ENCODE measurements at regions not wholly inside any gene's neighbourhood (a gene's known extent, or its start where the extent isn't known, plus 50 kb on each side); places are given as distances from the start of the nearest gene placed in this dataset.

DNA sequence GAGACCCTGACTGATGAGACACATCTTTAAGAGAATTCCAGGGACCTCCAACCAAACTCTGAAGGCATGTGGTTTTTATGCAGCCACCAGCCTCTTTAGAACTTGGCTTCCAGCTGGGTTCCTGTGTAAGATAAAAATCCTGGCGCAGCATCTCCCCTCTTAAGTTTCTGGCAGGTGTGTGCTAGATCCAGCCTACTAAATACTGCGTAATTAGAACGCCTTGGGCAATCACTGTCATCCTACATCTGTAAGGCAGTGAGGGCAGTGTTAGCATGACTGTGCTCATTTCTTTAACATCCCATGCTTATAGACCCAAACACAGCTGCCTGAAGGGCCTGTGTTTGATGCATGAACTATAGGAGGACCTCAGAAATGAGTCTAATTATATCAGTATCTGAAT is 173.5 kb upstream of the OBI1 start:
- no peak for TF ChIP-seq ZNF544 (tag by site-specific recombination; IDR thresholded peaks at IDR 0.05)
- no peak for TF ChIP-seq CTCF (tag by site-specific recombination; IDR thresholded peaks at IDR 0.05)
- no peak for TF ChIP-seq KLF16 (tag by site-specific recombination; IDR thresholded peaks at IDR 0.05)
- TF ChIP-seq ZNF133 (tag by site-specific recombination; IDR thresholded peaks at IDR 0.05), result no peak
